B cell (primary cell): ENCODE measurements at regions not wholly inside any gene's neighbourhood (a gene's known extent, or its start where the extent isn't known, plus 50 kb on each side); places are given as distances from the start of the nearest gene placed in this dataset.

Experiments
- ATAC-seq: fragments of 200-7000 bp; cut with Tn5 transposase; one replicate; pipeline ENCODE4 v1.10.0; 2021; ENCODE audit warnings: low read depth, mild to moderate bottlenecking, moderate number of reproducible peaks, moderate library complexity
- CTCF ChIA-PET: fragments of 350-600 bp; sonication (Branson Sonifier 250); formaldehyde crosslinking; loops from one replicate; lab custom pipeline; 2021; ENCODE audit warnings: antibody characterized with exemption, inconsistent platforms; lab: Charles Lee
- POLR2A ChIA-PET: fragments of 350-600 bp; sonication (Branson Sonifier 250); formaldehyde crosslinking; loops from one replicate; lab custom pipeline; 2021; ENCODE audit warnings: antibody characterized with exemption; lab: Charles Lee
- DNase-seq: peaks from one replicate; pipeline ENCODE4 v3.0.0; 2013
- H2AFZ ChIP-seq: 2 replicates; pipeline ENCODE4 v1.6.1; 2012; ENCODE audit warnings: mild to moderate bottlenecking, low read depth, low read length; ENCODE audit not compliant: insufficient read depth, poor library complexity, severe bottlenecking
- H3K27ac ChIP-seq, 2 donors: 1 replicate in 1 of 2; 2 replicates in 1 of 2; pipeline ENCODE4 v1.5.1; 2012 to 2013; ENCODE audit warnings: low read length in 2 of 2, mild to moderate bottlenecking in 2 of 2, moderate library complexity in 1 of 2
- H3K27me3 ChIP-seq, 4 experiments: fragments of 200-600 bp in 1 of 4; sonication (generic) in 1 of 4; replicated peaks in 1 of 4; 1 replicate in 2 of 4; 2 replicates in 2 of 4; pipeline versions ENCODE4 v1.6.1 to v1.7.0; 2013 to 2016; ENCODE audit warnings: low read length in 3 of 4, mild to moderate bottlenecking in 2 of 4, mixed read lengths in 1 of 4, moderate library complexity in 1 of 4; ENCODE audit not compliant: insufficient read depth in 4 of 4, control insufficient read depth in 3 of 4; ENCODE audit errors: control extremely low read depth in 1 of 4
- H3K36me3 ChIP-seq, 2 experiments: replicated peaks in 1 of 2; 1 replicate in 1 of 2; 2 replicates in 1 of 2; pipeline versions ENCODE4 v1.6.1 to v1.7.1; 2013; ENCODE audit warnings: low read length in 1 of 2; ENCODE audit not compliant: insufficient read depth in 2 of 2, control insufficient read depth in 1 of 2; ENCODE audit errors: control extremely low read depth in 1 of 2, extremely low read depth in 1 of 2
- H3K4me1 ChIP-seq, 2 donors: fragments of 200-600 bp in 1 of 2; sonication (generic) in 1 of 2; 1 replicate in 1 of 2; 2 replicates in 1 of 2; pipeline versions ENCODE4 v1.5.1 to v1.6.1; 2013 to 2017; ENCODE audit warnings: low read length in 2 of 2; ENCODE audit not compliant: control insufficient read depth in 2 of 2, insufficient read depth in 2 of 2
- H3K4me2 ChIP-seq: replicated peaks from 2 replicates; pipeline ENCODE3; 2012; ENCODE audit warnings: mild to moderate bottlenecking, low read depth, low read length; ENCODE audit not compliant: poor library complexity, severe bottlenecking
- H3K4me3 ChIP-seq, 5 experiments: fragments of 200-600 bp in 1 of 5; sonication (generic) in 1 of 5; 1 replicate in 3 of 5; 2 replicates in 2 of 5; pipeline versions ENCODE4 v1.5.1 to v1.7.0; 2011 to 2016; ENCODE audit warnings: low read length in 4 of 5, mild to moderate bottlenecking in 4 of 5, low read depth in 2 of 5, control low read depth in 1 of 5, moderate library complexity in 1 of 5; ENCODE audit not compliant: insufficient read depth in 1 of 5; ENCODE audit errors: control extremely low read depth in 1 of 5, extremely low read depth in 1 of 5
- H3K79me2 ChIP-seq: fragments of 200-600 bp; sonication (generic); one replicate; pipeline ENCODE4 v1.6.0; 2016; ENCODE audit warnings: low read length; ENCODE audit not compliant: control insufficient read depth, insufficient read depth
- H3K9ac ChIP-seq: fragments of 200-600 bp; sonication (generic); 2 replicates; pipeline ENCODE4 v1.6.1; 2017; ENCODE audit warnings: mild to moderate bottlenecking, low read length, moderate library complexity
- H3K9me3 ChIP-seq, 3 donors: one replicate each; pipeline versions ENCODE4 v1.6.1 to v1.7.1; 2013; ENCODE audit warnings: low read length in 2 of 3; ENCODE audit not compliant: control insufficient read depth in 2 of 3, insufficient read depth in 1 of 3; ENCODE audit errors: control extremely low read depth in 1 of 3
- H4K20me1 ChIP-seq: 2 replicates; pipeline ENCODE4 v1.6.0; 2012; ENCODE audit warnings: mild to moderate bottlenecking, low read length; ENCODE audit not compliant: insufficient read depth, control insufficient read depth, poor library complexity, severe bottlenecking
- H3K27ac Mint-ChIP-seq: one replicate; pipeline ENCODE4 v1.8.0; 2021; ENCODE audit warnings: mixed read lengths
- H3K27me3 Mint-ChIP-seq: one replicate; pipeline ENCODE4 v1.8.0; 2021; ENCODE audit warnings: mixed read lengths
- H3K4me1 Mint-ChIP-seq: one replicate; pipeline ENCODE4 v1.8.0; 2021; ENCODE audit warnings: mixed read lengths
- H3K4me3 Mint-ChIP-seq: one replicate; pipeline ENCODE4 v1.8.0; 2021; ENCODE audit warnings: mixed read lengths
- H3K9me3 Mint-ChIP-seq: one replicate; pipeline ENCODE4 v1.8.0; 2022; ENCODE audit warnings: mixed read lengths; ENCODE audit not compliant: insufficient read depth
- CTCF ChIP-seq: fragments of 200-600 bp; IDR thresholded peaks from one replicate; pipeline ENCODE4 v1.8.0; 2022; ENCODE audit warnings: antibody characterized with exemption, mild to moderate bottlenecking
- EZH2 ChIP-seq: IDR thresholded peaks from 2 replicates; pipeline ENCODE4 v1.6.1; 2012; ENCODE audit warnings: borderline replicate concordance, low read depth, mild to moderate bottlenecking, moderate library complexity, low read length; ENCODE audit not compliant: insufficient read depth, poor library complexity, severe bottlenecking
- WGBS: methylation state at CpG from one replicate; pipeline ENCODE4 v1.1.5; 2013; ENCODE audit warnings: missing lambda C conversion rate; ENCODE audit not compliant: insufficient coverage; 5-methylcytosine and 5-hydroxymethylcytosine counted together
- intact Hi-C: fragments of 100-400 bp; cut with micrococcal nuclease; formaldehyde crosslinking; loops from one replicate; pipeline ENCODE4 v1.10.0; 2022

- Histone ChIP-seq H3K27me3 (no peaks in the 10 kb centered on the region), H2AFZ (no peak overlapping the region), H3K27ac (no peak overlapping the region), H3K4me3 (no peak overlapping the region), H3K9ac (no peak overlapping the region), H3K9me3 (peaks cover 0 to 3% (median 0%) of the 10 kb centered on the region in 3 donors), H3K36me3 (no peaks in the 10 kb centered on the region), H3K4me1 (no peaks in the 10 kb centered on the region), H3K79me2 (no peaks in the 10 kb centered on the region), H4K20me1 (no peaks in the 10 kb centered on the region), H3K4me2 (no peak overlapping the region)
- WGBS, result 90% methylated on average over 4 of the region's 5 CpGs
- no peaks in the 10 kb centered on the region for H3K27me3 Mint-ChIP-seq
- intact Hi-C loops, result no loop called here
- H3K9me3 Mint-ChIP-seq, result no peaks in the 10 kb centered on the region
- H3K4me3 Mint-ChIP-seq, result no peak overlapping the region
- POLR2A ChIA-PET, result no interaction called here
- TF ChIP-seq EZH2, result no peak
- no peak for TF ChIP-seq CTCF
- H3K27ac Mint-ChIP-seq, result no peak overlapping the region
- CTCF ChIA-PET, result no interaction called here
- H3K4me1 Mint-ChIP-seq, result no peaks in the 10 kb centered on the region
- ATAC-seq (no peak), DNase-seq (no peak)
Measured at GRCh38 chr4:181148470-181148869, 1094.7 kb upstream of the TENM3 start.

- Histone ChIP-seq H3K36me3 (no peaks in the 10 kb centered on the region), H3K79me2 (no peaks in the 10 kb centered on the region), H3K4me3 (no peak overlapping the region), H3K4me1 (no peaks in the 10 kb centered on the region), H3K9me3 (peaks cover 0 to 3% (median 0%) of the 10 kb centered on the region in 3 donors), H3K4me2 (no peak overlapping the region), H3K27ac (no peak overlapping the region), H4K20me1 (no peaks in the 10 kb centered on the region), H3K27me3 (no peaks in the 10 kb centered on the region), H3K9ac (no peak overlapping the region), H2AFZ (no peak overlapping the region)
- Mint-ChIP-seq H3K9me3 (no peaks in the 10 kb centered on the region), H3K4me3 (no peak overlapping the region), H3K4me1 (no peaks in the 10 kb centered on the region), H3K27ac (no peak overlapping the region), H3K27me3 (no peaks in the 10 kb centered on the region)
- DNase-seq (no peak), ATAC-seq (no peak)
- TF ChIP-seq EZH2 (no peak), CTCF (no peak)
- intact Hi-C loops, result no loop called here
- ChIA-PET POLR2A (no interaction called here), CTCF (no interaction called here)
- WGBS, result 79% methylated on average over 3 of the region's 4 CpGs
Measured at GRCh38 chr4:181150191-181150590, 1093.0 kb upstream of the TENM3 start.
